ENCODE measurements at regions not wholly inside any gene's neighbourhood (a gene's known extent, or its start where the extent isn't known, plus 50 kb on each side); places are given as distances from the start of the nearest gene placed in this dataset.

DNA sequence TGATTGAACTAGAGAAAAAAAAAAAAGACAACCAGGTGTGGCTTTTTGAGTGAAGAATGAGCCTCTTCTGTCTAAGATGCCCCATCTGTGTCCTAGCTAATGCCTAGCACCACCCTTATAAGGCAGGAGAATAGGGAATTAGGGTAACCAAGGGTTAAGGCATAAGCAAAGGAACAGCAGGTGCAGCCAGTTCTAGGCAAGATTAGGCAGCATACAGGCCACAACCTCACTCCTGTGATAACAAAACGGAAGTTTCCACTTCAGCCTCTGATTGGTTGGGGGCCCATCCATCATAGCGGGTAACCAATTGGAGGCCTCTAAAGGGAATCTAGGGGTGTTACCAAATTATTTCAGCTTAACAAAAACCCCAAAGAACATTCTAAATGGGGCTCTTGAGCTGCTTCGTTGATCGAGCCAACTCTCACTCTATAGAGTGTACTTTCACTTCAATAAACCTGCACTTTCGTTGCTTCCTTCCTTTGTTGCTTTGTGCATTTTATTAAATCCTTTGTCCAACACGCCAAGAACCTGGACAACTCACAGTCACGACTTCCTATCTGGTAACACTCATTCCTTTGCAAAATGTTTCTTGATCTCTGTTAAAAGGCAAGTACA, 61.9 kb upstream of the TAGAP start:
- no peak for TF ChIP-seq EZH2 (IDR thresholded peaks at IDR 0.05; ENCODE audit: borderline replicate concordance, insufficient read depth, low read depth, low read length, poor library complexity, severe bottlenecking)
- TF ChIP-seq, protein P1, sequence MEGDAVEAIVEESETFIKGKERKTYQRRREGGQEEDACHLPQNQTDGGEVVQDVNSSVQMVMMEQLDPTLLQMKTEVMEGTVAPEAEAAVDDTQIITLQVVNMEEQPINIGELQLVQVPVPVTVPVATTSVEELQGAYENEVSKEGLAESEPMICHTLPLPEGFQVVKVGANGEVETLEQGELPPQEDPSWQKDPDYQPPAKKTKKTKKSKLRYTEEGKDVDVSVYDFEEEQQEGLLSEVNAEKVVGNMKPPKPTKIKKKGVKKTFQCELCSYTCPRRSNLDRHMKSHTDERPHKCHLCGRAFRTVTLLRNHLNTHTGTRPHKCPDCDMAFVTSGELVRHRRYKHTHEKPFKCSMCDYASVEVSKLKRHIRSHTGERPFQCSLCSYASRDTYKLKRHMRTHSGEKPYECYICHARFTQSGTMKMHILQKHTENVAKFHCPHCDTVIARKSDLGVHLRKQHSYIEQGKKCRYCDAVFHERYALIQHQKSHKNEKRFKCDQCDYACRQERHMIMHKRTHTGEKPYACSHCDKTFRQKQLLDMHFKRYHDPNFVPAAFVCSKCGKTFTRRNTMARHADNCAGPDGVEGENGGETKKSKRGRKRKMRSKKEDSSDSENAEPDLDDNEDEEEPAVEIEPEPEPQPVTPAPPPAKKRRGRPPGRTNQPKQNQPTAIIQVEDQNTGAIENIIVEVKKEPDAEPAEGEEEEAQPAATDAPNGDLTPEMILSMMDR (IDR thresholded peaks at IDR 0.05) = no peak

All from B cell (primary cell).